ENCODE measurements at regions not wholly inside any gene's neighbourhood (a gene's known extent, or its start where the extent isn't known, plus 50 kb on each side); places are given as distances from the start of the nearest gene placed in this dataset.

- DNase-seq: no peak
These were observed 139.6 kb downstream of the SOCS6 start for GRCh38 chr18:70428439-70428838.

DNA sequence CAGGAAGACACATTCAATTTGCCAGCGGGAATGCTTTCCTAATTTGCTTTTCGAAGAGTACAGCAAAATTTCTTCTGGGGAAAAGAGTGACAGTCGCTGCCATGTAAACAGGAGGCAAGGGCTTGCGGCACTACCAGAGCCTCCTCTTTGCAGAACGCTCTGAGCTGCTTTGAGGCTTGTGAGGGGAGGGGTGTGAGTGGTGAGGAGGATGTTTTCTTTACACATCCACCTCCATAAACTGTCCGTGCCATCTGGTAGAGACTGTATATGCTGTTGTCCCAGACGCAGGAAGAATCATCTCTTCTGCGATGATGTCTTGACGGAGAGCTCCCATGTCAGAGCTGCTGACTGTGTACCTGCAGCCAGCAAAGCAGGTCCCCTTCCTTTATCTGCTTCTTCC is 138.0 kb downstream of the SOCS6 start:
- DNase-seq: no peak

GRCh38 chr18:70425236-70425635 is 136.4 kb downstream of the SOCS6 start:
- DNase-seq: no peak

GRCh38 chr18:70423988-70424387 is 135.1 kb downstream of the SOCS6 start:
- DNase-seq: no peak

DNA sequence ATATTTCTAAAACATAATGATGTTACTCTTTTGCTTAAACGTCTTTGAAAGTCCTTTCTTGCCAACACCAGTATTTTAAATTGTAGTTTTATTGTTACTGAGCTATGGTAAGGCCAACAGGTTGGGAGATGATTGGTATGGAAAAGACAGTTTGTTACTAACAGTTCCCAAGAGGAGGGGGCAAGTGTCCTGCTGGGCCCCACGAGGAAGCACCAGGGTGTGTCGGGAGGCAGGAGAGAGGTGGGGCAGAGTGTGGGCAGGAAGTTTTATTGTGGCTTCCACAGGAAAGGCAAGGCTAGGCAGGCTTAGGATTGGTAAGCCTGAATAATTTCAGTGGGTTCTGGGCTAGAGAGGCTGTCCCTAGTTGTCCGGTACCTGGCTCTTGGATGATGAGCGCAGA is 134.3 kb downstream of the SOCS6 start:
- DNase-seq: no peak

DNA sequence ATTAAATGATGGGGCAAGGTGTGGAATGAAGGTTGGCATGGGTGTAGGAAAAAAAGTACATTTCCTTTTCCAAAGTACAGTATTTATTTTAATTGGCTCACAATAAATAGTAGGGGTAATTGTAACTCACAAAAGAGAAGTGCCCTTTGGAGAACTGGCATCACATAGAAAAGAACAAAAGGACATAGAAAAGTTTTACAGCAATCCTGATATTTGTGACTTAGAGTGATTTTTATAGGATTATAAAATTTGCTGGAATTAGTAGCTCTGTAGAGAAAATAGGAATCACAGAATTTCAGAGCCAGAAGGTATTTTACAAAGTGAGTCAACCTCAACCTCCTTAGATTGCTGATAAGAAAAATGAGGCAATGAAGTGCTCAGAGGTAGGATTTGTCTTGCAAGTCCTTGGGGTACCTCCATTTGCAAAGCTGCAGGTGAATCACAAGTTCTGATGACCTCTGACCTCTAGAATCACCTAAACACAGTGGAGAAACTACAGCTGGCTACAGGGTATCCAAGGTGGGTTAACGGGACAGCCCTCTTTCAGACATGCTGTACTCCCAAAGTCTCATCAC is 133.6 kb downstream of the SOCS6 start:
- DNase-seq: no peak

DNA sequence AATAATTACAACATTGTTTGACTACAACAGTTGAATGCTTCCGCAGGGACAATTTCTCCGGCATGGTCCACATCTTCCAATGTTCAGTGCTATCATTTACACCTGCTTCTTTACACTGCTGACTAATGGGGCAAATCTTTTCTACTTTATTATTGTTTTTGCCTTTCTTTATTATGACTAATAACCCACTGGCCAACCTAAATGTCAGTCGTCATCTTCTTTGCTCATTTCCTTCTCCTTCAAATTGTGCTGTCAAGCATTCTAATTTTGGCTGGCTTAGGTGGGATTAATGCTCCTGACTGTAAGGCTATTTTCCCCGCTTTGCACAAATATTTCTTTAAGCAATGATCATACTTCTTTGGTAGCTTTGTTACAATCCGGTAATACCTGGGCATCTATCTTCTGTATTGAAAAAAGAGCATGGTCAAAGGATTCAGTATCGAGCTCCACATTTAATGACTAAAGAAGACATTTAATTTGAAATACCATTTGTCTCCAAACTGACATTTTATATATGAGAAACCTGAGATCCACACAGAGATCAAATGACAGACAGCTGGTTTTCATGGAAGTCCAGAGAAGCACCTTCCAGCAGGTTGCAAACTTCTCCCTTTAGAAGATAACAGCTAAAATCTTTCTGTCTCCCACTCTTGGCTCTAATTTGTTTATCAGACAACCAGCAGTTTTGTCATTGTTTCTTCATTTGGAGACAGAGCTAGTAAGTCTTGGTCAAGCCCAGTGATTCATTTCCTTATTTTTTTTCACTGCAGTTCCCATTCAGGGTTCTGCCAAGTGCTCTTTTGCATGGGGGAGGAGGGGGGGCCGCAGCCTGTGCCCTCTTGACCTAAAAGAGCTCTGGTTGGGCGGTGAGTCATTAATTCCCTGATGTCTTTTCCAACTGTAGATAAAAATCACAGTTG is 132.9 kb downstream of the SOCS6 start:
- peak; percentile 7 for DNase-seq

- DNase-seq: no peak
These were observed 131.5 kb downstream of the SOCS6 start for GRCh38 chr18:70420146-70420898.

- no peak for DNase-seq
These were observed 130.7 kb downstream of the SOCS6 start for GRCh38 chr18:70419526-70419925.

- DNase-seq: peak; percentile 54
These were observed 129.9 kb downstream of the SOCS6 start for GRCh38 chr18:70418546-70419311.

DNA sequence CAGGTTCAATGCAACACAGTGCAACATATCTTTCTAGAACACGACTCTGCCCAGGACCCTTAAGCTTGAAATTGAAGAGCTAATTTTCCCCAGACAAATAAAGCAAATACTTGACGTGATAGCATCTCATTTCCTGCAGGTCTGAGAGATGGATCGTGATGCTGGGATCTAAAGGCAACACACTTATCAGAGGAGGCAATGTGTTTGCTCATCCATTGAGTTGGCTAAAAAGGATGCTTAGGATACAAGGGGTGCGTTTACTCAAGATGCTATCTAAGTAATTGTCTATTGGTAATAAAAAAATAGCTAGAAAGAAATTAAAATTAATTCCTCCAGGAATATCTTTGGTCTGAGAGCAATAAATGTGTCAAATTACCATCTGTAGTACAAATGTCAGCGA is 129.0 kb downstream of the SOCS6 start:
- DNase-seq: no peak

GRCh38 chr18:70416496-70416895 is 127.7 kb downstream of the SOCS6 start:
- DNase-seq: no peak

DNA sequence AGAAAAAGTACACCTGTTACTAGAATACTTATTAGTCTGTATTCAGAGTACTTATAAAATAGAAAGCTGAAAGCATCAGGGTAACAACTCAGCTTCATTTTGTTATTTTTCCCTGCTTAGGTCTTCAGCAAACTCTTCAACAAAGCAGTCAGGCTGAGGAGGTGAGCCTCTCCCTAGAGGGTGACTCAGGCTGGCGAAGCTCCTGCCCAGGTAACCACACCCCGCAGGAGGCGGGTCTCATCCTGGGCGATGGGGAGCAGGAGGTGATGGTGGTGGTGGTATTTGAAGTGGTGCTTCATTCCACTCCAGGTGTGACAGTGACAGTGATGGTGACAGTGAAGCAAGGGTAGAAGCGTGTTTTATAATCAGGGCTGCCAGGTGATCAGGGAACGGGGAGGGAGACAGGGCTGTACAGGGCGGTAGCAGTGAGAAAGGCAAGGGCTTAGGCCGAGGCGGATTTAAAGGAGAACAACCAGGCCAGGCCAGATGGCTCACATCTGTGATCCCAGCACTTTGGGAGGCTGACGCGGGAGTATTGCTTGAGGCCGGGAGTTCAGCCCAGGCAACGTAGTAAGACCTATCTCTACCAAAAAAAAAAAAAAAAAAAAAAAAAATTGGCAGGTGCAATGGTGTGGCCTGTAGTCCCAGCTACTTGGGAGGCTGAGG is 127.1 kb downstream of the SOCS6 start:
- DNase-seq: no peak

GRCh38 chr18:70414315-70414900 is 125.6 kb downstream of the SOCS6 start:
- DNase-seq: no peak

GRCh38 chr18:70413455-70413854 is 124.6 kb downstream of the SOCS6 start:
- no peak for DNase-seq

- no peak for DNase-seq
These were observed 123.1 kb downstream of the SOCS6 start for GRCh38 chr18:70411876-70412435.

DNA sequence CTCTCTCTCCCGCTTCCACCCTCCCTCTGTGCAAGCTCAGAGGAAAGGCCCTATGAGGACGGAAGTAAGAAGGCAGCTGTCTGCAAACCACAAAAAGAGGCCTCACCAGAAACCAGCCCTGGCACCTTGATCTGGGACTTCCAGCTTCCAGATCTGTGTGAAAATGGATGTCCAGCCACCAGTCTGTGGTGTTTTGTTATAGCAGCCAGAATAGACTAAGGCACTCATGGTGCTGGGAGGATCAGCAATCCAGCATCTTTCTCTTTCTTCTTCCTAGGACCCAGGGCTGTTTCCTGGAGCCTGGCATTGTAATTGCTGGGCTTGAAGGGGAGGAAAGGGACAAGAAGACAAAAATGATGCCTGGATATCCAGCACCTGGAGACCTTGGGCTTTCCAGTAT is 122.5 kb downstream of the SOCS6 start:
- no peak for DNase-seq

DNA sequence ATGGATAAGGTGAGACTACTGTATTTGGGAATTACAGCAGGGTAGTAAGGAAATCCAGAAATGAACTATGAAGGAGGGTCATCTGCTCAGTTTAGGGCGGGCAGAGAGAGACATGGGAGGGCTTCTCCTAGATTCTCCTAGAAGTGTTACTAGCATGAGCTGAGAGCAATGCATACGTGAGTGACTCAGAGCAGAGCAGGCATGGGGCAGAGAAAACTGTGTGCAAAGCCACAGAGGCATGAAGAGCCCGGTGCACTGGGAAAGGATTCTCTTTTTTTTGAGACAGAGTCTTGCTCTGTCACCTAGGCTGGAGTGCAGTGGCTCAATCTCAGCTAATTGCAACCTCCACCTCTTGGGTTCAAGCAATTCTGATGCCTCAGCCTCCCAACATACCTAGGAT is 116.2 kb downstream of the SOCS6 start:
- no peak for DNase-seq

GRCh38 chr18:70400476-70400875 is 111.6 kb downstream of the SOCS6 start:
- no peak for DNase-seq

DNA sequence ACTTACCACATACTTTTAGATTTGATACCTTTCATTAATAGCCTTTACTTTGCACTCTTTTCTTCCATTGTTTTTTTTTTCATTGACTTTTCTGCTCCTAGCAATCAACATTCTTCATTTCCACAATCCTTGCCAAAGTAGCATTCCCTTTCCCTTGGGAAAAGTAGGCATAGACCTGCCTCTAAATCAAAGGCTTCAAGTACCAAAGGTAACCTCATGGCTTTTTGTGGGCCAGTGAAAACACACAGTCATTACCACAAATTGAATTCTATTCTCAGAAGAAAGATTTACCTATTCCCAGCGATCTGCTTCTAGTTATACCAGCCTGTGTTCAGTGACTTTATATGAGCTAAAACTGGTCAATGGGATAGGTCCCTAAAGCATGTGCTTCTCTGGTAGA is 109.2 kb downstream of the SOCS6 start:
- DNase-seq: no peak

DNA sequence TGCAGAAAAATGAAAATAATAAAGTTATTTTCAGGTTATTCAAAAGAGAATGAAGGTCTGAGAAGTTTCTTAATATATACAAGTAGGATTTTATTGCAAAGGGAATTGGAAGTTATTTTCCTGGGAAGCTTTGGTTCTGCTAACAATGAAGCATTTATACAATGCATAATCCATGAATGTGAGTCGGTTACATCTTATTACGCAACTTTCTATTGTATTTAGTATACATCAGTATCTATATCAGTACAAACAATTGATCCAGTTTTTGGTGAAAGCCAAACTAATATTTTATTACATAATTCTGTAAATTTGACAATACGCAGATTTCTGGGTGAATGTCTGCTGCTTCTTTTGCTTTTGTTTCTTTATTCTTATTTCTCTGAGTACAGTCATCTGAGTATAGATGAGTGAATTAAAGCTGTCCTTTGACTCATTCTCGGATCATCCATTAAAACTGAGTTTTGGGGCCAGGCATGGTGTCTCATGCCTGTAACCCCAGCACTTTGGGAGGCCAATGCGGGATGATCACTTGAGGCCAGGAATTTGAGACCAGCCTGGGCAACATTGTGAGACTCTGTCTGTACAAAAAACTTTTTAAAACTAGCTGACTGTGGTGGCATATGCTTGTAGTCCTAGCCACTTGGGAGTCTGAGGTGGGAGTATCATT is 108.5 kb downstream of the SOCS6 start:
- peak; percentile 9 for DNase-seq

All from activated CD4-positive, alpha-beta T cell treated with anti-CD3 and anti-CD28 coated beads, Interleukin-10, Interleukin-2, amounts not matched to agents 100 ng/mL and 50 ng/mL, durations not matched to agents 16 hours and 8 hours (primary cell).